H1 (cell line): ENCODE measurements at regions not wholly inside any gene's neighbourhood (a gene's known extent, or its start where the extent isn't known, plus 50 kb on each side); places are given as distances from the start of the nearest gene placed in this dataset.

Source experiments
- PHF8 ChIP-seq: fragments of 200-600 bp; sonication (generic); conservative IDR thresholded peaks from 2 replicates; pipeline ENCODE4 v1.7.1; 2012; ENCODE audit warnings: low read depth, mild to moderate bottlenecking, inconsistent platforms, low read length, moderate library complexity
- POLR2A ChIP-seq, 2 experiments: IDR thresholded peaks; 1 replicate in 1 of 2; 2 replicates in 1 of 2; pipeline ENCODE4 v1.6.1; 2011; ENCODE audit warnings: low read depth in 2 of 2, low read length in 2 of 2, mild to moderate bottlenecking in 2 of 2; ENCODE audit errors: control extremely low read depth in 1 of 2
- POU5F1 ChIP-seq: IDR thresholded peaks from 2 replicates; pipeline ENCODE4 v1.6.1; 2011; ENCODE audit warnings: low read depth, mild to moderate bottlenecking, low read length, moderate library complexity
- SP1 ChIP-seq: IDR thresholded peaks from 2 replicates; pipeline ENCODE4 v1.6.1; 2011; ENCODE audit warnings: low read depth, low read length
- TF ChIP-seq, protein P1 (sequence below), 3 experiments: IDR thresholded peaks; 1 replicate in 2 of 3; 2 replicates in 1 of 3; pipeline versions ENCODE4 v1.5.1 to v1.6.1; 2011; ENCODE audit warnings: low read length in 3 of 3, mild to moderate bottlenecking in 3 of 3, inconsistent platforms in 2 of 3, low read depth in 1 of 3, moderate library complexity in 1 of 3; ENCODE audit not compliant: insufficient read depth in 1 of 3; ENCODE audit errors: control extremely low read depth in 1 of 3

DNA sequence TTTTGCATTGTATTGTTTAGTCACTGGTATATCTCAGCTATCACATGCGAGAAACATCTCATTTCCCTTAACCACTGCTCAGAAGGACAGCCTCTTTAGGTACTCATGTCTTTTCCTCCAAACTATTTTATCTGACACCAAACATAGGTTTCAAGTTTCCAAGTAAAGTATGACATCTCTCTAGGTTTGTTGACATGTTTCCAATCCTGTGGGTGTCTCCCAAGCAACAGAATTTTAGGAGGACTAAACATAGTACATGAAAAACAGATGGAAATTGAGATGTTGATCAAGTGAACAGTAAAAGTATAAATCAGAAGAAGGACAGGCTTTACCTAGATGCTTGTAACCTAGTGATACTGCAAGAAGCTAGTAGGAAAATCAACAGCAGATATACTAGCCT is 371.4 kb downstream of the DTHD1 start:
- TF ChIP-seq POU5F1 (no peak), PHF8 (no peak), SP1 (no peak), POLR2A (IDR thresholded peaks at IDR 0.05; ENCODE audit: control extremely low read depth in 1 of 2, low read depth in 2 of 2, low read length in 2 of 2) (no peak)
- TF ChIP-seq, protein P1, sequence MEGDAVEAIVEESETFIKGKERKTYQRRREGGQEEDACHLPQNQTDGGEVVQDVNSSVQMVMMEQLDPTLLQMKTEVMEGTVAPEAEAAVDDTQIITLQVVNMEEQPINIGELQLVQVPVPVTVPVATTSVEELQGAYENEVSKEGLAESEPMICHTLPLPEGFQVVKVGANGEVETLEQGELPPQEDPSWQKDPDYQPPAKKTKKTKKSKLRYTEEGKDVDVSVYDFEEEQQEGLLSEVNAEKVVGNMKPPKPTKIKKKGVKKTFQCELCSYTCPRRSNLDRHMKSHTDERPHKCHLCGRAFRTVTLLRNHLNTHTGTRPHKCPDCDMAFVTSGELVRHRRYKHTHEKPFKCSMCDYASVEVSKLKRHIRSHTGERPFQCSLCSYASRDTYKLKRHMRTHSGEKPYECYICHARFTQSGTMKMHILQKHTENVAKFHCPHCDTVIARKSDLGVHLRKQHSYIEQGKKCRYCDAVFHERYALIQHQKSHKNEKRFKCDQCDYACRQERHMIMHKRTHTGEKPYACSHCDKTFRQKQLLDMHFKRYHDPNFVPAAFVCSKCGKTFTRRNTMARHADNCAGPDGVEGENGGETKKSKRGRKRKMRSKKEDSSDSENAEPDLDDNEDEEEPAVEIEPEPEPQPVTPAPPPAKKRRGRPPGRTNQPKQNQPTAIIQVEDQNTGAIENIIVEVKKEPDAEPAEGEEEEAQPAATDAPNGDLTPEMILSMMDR (IDR thresholded peaks at IDR 0.05; ENCODE audit: control extremely low read depth in 1 of 3, insufficient read depth in 1 of 3, low read depth in 1 of 3, low read length in 3 of 3), result no peak
